GM23338 (cell line): ENCODE measurements at regions not wholly inside any gene's neighbourhood (a gene's known extent, or its start where the extent isn't known, plus 50 kb on each side); places are given as distances from the start of the nearest gene placed in this dataset.

Experiments
- CREB1 ChIP-seq: fragments of 250-450 bp; sonication (Bioruptor Pico); IDR thresholded peaks from 2 replicates; pipeline ENCODE4 v1.5.0; 2020; ENCODE audit warnings: low read depth, mild to moderate bottlenecking, moderate library complexity
- EZH2 ChIP-seq: fragments of 200-600 bp; sonication (generic); IDR thresholded peaks from one replicate; pipeline ENCODE4 v1.8.0; 2017; ENCODE audit warnings: antibody characterized with exemption, mild to moderate bottlenecking, low read depth; ENCODE audit not compliant: unreplicated experiment
- EZH2phosphoT487 ChIP-seq: fragments of 200-600 bp; sonication (generic); IDR thresholded peaks from one replicate; pipeline ENCODE4 v1.8.1; 2018; ENCODE audit warnings: antibody characterized with exemption; ENCODE audit not compliant: unreplicated experiment
- JUNB ChIP-seq: IDR thresholded peaks from one replicate; pipeline ENCODE4 v1.6.1; 2016; ENCODE audit warnings: antibody characterized with exemption; ENCODE audit not compliant: unreplicated experiment
- NANOG ChIP-seq: IDR thresholded peaks from 2 replicates; pipeline ENCODE4 v1.6.1; 2016; ENCODE audit warnings: antibody characterized with exemption, borderline replicate concordance
- POLR2AphosphoS5 ChIP-seq: IDR thresholded peaks from 2 replicates; pipeline ENCODE4 v1.6.1; 2016; ENCODE audit warnings: antibody characterized with exemption, low read depth
- STAT1 ChIP-seq: IDR thresholded peaks from one replicate; pipeline ENCODE4 v1.6.1; 2016; ENCODE audit warnings: antibody characterized with exemption; ENCODE audit not compliant: unreplicated experiment
- ZNF114 ChIP-seq: fragments of 250-450 bp; sonication (Bioruptor Pico); IDR thresholded peaks from 2 replicates; pipeline ENCODE4 v1.5.0; 2020; ENCODE audit warnings: mild to moderate bottlenecking, moderate library complexity
- ZNF331 ChIP-seq: fragments of 250-450 bp; sonication (Bioruptor Pico); IDR thresholded peaks from 2 replicates; pipeline ENCODE4 v1.5.0; 2020; ENCODE audit warnings: low read depth, mild to moderate bottlenecking, moderate library complexity
- TF ChIP-seq, protein P1 (sequence below): IDR thresholded peaks from one replicate; pipeline ENCODE4 v1.6.1; 2018; ENCODE audit warnings: antibody characterized with exemption; ENCODE audit not compliant: unreplicated experiment
- TF ChIP-seq, protein P2 (sequence below), 2 experiments: fragments of 200-600 bp in 1 of 2; sonication (generic) in 1 of 2; conservative IDR thresholded peaks; 2 replicates each; pipeline versions ENCODE4 v1.5.1 to v1.6.1; 2016 to 2017; ENCODE audit warnings: antibody characterized with exemption in 2 of 2, low read depth in 2 of 2, mild to moderate bottlenecking in 2 of 2, moderate library complexity in 1 of 2
- TF ChIP-seq, protein P3 (sequence below): IDR thresholded peaks from 2 replicates; pipeline ENCODE4 v1.6.1; 2016; ENCODE audit warnings: antibody characterized with exemption
- TF ChIP-seq, protein P4 (sequence below): fragments of 250-450 bp; sonication (Bioruptor Pico); IDR thresholded peaks from 2 replicates; pipeline ENCODE4 v1.5.0; 2020; ENCODE audit warnings: mild to moderate bottlenecking, moderate library complexity

DNA sequence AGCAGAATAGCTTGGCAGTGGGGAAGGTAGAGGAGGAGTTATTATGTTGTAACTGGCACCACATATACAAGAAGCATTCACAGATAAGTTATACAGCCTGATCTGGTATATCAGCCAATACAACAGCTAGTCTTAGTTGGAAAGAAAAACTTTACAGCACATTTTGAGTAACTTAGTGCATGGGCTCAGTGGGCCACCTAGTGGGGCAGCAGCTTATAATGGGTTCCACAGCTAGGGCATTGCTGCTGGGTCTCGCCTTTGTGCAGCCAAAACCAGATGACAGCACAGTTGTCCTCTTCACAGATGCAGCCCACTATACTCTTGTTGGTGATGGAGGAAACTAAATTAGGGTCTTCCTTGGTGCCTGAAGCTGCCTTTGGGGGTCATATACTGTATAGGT, 448.1 kb upstream of the RASGEF1B start:
- TF ChIP-seq, protein P1, sequence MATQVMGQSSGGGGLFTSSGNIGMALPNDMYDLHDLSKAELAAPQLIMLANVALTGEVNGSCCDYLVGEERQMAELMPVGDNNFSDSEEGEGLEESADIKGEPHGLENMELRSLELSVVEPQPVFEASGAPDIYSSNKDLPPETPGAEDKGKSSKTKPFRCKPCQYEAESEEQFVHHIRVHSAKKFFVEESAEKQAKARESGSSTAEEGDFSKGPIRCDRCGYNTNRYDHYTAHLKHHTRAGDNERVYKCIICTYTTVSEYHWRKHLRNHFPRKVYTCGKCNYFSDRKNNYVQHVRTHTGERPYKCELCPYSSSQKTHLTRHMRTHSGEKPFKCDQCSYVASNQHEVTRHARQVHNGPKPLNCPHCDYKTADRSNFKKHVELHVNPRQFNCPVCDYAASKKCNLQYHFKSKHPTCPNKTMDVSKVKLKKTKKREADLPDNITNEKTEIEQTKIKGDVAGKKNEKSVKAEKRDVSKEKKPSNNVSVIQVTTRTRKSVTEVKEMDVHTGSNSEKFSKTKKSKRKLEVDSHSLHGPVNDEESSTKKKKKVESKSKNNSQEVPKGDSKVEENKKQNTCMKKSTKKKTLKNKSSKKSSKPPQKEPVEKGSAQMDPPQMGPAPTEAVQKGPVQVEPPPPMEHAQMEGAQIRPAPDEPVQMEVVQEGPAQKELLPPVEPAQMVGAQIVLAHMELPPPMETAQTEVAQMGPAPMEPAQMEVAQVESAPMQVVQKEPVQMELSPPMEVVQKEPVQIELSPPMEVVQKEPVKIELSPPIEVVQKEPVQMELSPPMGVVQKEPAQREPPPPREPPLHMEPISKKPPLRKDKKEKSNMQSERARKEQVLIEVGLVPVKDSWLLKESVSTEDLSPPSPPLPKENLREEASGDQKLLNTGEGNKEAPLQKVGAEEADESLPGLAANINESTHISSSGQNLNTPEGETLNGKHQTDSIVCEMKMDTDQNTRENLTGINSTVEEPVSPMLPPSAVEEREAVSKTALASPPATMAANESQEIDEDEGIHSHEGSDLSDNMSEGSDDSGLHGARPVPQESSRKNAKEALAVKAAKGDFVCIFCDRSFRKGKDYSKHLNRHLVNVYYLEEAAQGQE = no peak
- TF ChIP-seq, protein P2, sequence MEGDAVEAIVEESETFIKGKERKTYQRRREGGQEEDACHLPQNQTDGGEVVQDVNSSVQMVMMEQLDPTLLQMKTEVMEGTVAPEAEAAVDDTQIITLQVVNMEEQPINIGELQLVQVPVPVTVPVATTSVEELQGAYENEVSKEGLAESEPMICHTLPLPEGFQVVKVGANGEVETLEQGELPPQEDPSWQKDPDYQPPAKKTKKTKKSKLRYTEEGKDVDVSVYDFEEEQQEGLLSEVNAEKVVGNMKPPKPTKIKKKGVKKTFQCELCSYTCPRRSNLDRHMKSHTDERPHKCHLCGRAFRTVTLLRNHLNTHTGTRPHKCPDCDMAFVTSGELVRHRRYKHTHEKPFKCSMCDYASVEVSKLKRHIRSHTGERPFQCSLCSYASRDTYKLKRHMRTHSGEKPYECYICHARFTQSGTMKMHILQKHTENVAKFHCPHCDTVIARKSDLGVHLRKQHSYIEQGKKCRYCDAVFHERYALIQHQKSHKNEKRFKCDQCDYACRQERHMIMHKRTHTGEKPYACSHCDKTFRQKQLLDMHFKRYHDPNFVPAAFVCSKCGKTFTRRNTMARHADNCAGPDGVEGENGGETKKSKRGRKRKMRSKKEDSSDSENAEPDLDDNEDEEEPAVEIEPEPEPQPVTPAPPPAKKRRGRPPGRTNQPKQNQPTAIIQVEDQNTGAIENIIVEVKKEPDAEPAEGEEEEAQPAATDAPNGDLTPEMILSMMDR (conservative IDR thresholded peaks at IDR 0.05; ENCODE audit: low read depth in 2 of 2) = peak in 1 of 2 experiments; percentile 47; a peak in 2 of 4 replicates
- TF ChIP-seq POLR2AphosphoS5 = no peak
- no peak for TF ChIP-seq STAT1
- TF ChIP-seq JUNB = no peak
- no peak for TF ChIP-seq EZH2
- no peak for TF ChIP-seq EZH2phosphoT487
- TF ChIP-seq ZNF114 = no peak
- TF ChIP-seq CREB1 (CRISPR knock-in tag) = no peak
- no peak for TF ChIP-seq NANOG
- TF ChIP-seq, protein P3, sequence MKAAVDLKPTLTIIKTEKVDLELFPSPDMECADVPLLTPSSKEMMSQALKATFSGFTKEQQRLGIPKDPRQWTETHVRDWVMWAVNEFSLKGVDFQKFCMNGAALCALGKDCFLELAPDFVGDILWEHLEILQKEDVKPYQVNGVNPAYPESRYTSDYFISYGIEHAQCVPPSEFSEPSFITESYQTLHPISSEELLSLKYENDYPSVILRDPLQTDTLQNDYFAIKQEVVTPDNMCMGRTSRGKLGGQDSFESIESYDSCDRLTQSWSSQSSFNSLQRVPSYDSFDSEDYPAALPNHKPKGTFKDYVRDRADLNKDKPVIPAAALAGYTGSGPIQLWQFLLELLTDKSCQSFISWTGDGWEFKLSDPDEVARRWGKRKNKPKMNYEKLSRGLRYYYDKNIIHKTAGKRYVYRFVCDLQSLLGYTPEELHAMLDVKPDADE = no peak
- no peak for TF ChIP-seq ZNF331 (CRISPR knock-in tag)
- TF ChIP-seq, protein P4, sequence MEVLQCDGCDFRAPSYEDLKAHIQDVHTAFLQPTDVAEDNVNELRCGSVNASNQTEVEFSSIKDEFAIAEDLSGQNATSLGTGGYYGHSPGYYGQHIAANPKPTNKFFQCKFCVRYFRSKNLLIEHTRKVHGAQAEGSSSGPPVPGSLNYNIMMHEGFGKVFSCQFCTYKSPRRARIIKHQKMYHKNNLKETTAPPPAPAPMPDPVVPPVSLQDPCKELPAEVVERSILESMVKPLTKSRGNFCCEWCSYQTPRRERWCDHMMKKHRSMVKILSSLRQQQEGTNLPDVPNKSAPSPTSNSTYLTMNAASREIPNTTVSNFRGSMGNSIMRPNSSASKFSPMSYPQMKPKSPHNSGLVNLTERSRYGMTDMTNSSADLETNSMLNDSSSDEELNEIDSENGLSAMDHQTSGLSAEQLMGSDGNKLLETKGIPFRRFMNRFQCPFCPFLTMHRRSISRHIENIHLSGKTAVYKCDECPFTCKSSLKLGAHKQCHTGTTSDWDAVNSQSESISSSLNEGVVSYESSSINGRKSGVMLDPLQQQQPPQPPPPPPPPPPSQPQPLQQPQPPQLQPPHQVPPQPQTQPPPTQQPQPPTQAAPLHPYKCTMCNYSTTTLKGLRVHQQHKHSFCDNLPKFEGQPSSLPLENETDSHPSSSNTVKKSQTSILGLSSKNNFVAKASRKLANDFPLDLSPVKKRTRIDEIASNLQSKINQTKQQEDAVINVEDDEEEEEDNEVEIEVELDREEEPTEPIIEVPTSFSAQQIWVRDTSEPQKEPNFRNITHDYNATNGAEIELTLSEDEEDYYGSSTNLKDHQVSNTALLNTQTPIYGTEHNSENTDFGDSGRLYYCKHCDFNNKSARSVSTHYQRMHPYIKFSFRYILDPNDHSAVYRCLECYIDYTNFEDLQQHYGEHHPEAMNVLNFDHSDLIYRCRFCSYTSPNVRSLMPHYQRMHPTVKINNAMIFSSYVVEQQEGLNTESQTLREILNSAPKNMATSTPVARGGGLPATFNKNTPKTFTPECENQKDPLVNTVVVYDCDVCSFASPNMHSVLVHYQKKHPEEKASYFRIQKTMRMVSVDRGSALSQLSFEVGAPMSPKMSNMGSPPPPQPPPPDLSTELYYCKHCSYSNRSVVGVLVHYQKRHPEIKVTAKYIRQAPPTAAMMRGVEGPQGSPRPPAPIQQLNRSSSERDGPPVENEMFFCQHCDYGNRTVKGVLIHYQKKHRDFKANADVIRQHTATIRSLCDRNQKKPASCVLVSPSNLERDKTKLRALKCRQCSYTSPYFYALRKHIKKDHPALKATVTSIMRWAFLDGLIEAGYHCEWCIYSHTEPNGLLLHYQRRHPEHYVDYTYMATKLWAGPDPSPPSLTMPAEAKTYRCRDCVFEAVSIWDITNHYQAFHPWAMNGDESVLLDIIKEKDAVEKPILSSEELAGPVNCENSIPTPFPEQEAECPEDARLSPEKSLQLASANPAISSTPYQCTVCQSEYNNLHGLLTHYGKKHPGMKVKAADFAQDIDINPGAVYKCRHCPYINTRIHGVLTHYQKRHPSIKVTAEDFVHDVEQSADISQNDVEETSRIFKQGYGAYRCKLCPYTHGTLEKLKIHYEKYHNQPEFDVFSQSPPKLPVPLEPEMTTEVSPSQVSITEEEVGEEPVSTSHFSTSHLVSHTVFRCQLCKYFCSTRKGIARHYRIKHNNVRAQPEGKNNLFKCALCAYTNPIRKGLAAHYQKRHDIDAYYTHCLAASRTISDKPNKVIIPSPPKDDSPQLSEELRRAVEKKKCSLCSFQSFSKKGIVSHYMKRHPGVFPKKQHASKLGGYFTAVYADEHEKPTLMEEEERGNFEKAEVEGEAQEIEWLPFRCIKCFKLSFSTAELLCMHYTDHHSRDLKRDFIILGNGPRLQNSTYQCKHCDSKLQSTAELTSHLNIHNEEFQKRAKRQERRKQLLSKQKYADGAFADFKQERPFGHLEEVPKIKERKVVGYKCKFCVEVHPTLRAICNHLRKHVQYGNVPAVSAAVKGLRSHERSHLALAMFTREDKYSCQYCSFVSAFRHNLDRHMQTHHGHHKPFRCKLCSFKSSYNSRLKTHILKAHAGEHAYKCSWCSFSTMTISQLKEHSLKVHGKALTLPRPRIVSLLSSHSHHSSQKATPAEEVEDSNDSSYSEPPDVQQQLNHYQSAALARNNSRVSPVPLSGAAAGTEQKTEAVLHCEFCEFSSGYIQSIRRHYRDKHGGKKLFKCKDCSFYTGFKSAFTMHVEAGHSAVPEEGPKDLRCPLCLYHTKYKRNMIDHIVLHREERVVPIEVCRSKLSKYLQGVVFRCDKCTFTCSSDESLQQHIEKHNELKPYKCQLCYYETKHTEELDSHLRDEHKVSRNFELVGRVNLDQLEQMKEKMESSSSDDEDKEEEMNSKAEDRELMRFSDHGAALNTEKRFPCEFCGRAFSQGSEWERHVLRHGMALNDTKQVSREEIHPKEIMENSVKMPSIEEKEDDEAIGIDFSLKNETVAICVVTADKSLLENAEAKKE (CRISPR knock-in tag) = no peak
